Chondrocyte (in vitro differentiated cells): ENCODE measurements at regions not wholly inside any gene's neighbourhood (a gene's known extent, or its start where the extent isn't known, plus 50 kb on each side); places are given as distances from the start of the nearest gene placed in this dataset.

Source experiments
- DNase-seq: peaks from one replicate; pipeline ENCODE4 v3.0.0; 2021; ENCODE audit warnings: mixed read lengths, low spot score
- H3K27ac Mint-ChIP-seq: one replicate; pipeline ENCODE4 v1.8.0; 2021; ENCODE audit warnings: mild to moderate bottlenecking, moderate library complexity, mixed read lengths; ENCODE audit not compliant: unreplicated experiment
- H3K27me3 Mint-ChIP-seq: 2 replicates; pipeline ENCODE4 v1.8.0; 2021; ENCODE audit warnings: low read depth, mixed read lengths
- H3K36me3 Mint-ChIP-seq: 2 replicates; pipeline ENCODE4 v1.8.0; 2021; ENCODE audit warnings: low read depth, mixed read lengths
- H3K4me1 Mint-ChIP-seq: 2 replicates; pipeline ENCODE4 v1.8.0; 2021; ENCODE audit warnings: low read depth, mild to moderate bottlenecking, mixed read lengths
- H3K4me3 Mint-ChIP-seq: one replicate; pipeline ENCODE4 v1.8.0; 2021; ENCODE audit warnings: mild to moderate bottlenecking, moderate library complexity, mixed read lengths; ENCODE audit not compliant: unreplicated experiment
- H3K9me3 Mint-ChIP-seq: 2 replicates; pipeline ENCODE4 v1.8.0; 2021; ENCODE audit warnings: low read depth, mixed read lengths
- CTCF ChIP-seq: fragments of 200-600 bp; sonication (generic); IDR thresholded peaks from 2 replicates; pipeline ENCODE4 v1.5.0; 2021; ENCODE audit warnings: antibody characterized with exemption, mild to moderate bottlenecking, moderate library complexity

GRCh38 chr5:179427676-179428056 lies 82.4 kb upstream of the ADAMTS2 start:
- H3K36me3 Mint-ChIP-seq, result no peaks in the 10 kb centered on the region
- no peak overlapping the region for H3K27ac Mint-ChIP-seq
- H3K27me3 Mint-ChIP-seq, result no peaks in the 10 kb centered on the region
- no peaks in the 10 kb centered on the region for H3K4me1 Mint-ChIP-seq
- DNase-seq, result peak; percentile 78
- no peak for TF ChIP-seq CTCF
- H3K4me3 Mint-ChIP-seq, result no peak overlapping the region
- H3K9me3 Mint-ChIP-seq, result peaks cover 8% of the 10 kb centered on the region

- Mint-ChIP-seq H3K4me3 (no peak overlapping the region), H3K27me3 (no peaks in the 10 kb centered on the region), H3K4me1 (no peaks in the 10 kb centered on the region), H3K36me3 (no peaks in the 10 kb centered on the region), H3K9me3 (peaks cover 8% of the 10 kb centered on the region), H3K27ac (no peak overlapping the region)
- peak; percentile 75 for DNase-seq
- TF ChIP-seq CTCF, result no peak
Observed at GRCh38 chr5:179427032-179427675, 81.9 kb upstream of the ADAMTS2 start.

- no peaks in the 10 kb centered on the region for H3K36me3 Mint-ChIP-seq
- peak; percentile 64 for DNase-seq
- peaks cover 4% of the 10 kb centered on the region for H3K27me3 Mint-ChIP-seq
- no peak for TF ChIP-seq CTCF
- H3K4me3 Mint-ChIP-seq, result no peak overlapping the region
- H3K4me1 Mint-ChIP-seq, result no peaks in the 10 kb centered on the region
- peaks cover 8% of the 10 kb centered on the region for H3K9me3 Mint-ChIP-seq
- no peak overlapping the region for H3K27ac Mint-ChIP-seq
Observed at GRCh38 chr5:179422908-179423481, 77.7 kb upstream of the ADAMTS2 start.

- Mint-ChIP-seq H3K27ac (no peak overlapping the region), H3K4me3 (no peak overlapping the region), H3K9me3 (peaks cover 8% of the 10 kb centered on the region), H3K36me3 (no peaks in the 10 kb centered on the region), H3K27me3 (peaks cover 4% of the 10 kb centered on the region), H3K4me1 (no peaks in the 10 kb centered on the region)
- no peak for TF ChIP-seq CTCF
- DNase-seq, result peak; percentile 64
Observed at GRCh38 chr5:179422213-179422855, 77.1 kb upstream of the ADAMTS2 start.

GRCh38 chr5:179421144-179421901 lies 76.1 kb upstream of the ADAMTS2 start:
- Mint-ChIP-seq H3K9me3 (peaks cover 8% of the 10 kb centered on the region), H3K4me1 (no peaks in the 10 kb centered on the region), H3K4me3 (no peak overlapping the region), H3K27me3 (peaks cover 8% of the 10 kb centered on the region), H3K36me3 (no peaks in the 10 kb centered on the region), H3K27ac (no peak overlapping the region)
- no peak for TF ChIP-seq CTCF
- DNase-seq, result peak; percentile 59
